Peyer's patch (tissue), 4 donors: ENCODE measurements at regions not wholly inside any gene's neighbourhood (a gene's known extent, or its start where the extent isn't known, plus 50 kb on each side); places are given as distances from the start of the nearest gene placed in this dataset.

Experiments used
- CTCF ChIP-seq, 6 experiments: fragments of 450-650 bp in 4 of 6; fragments of 200-600 bp in 2 of 6; sonication (generic) in 1 of 6; IDR thresholded peaks; one replicate each; pipeline ENCODE4 v1.5.1; 2017 to 2019; ENCODE audit warnings: antibody characterized with exemption in 6 of 6, mild to moderate bottlenecking in 3 of 6, moderate library complexity in 1 of 6
- POLR2A ChIP-seq, 2 donors: fragments of 450-650 bp; IDR thresholded peaks; one replicate each; pipeline ENCODE4 v1.5.1; 2017; ENCODE audit warnings: antibody characterized with exemption in 2 of 2, mild to moderate bottlenecking in 2 of 2, moderate library complexity in 2 of 2

- TF ChIP-seq CTCF (IDR thresholded peaks at IDR 0.05) = no peak
- TF ChIP-seq POLR2A (IDR thresholded peaks at IDR 0.05) = no peak
These were observed 424.3 kb upstream of the CXADR start for GRCh38 chr21:17088500-17088899.
